IPS-20b (cell line): ENCODE measurements at regions not wholly inside any gene's neighbourhood (a gene's known extent, or its start where the extent isn't known, plus 50 kb on each side); places are given as distances from the start of the nearest gene placed in this dataset.
"Not testable (repeated sequence)": the region's sequence is repeated elsewhere in the genome, so short reads cannot be mapped to it uniquely, and the experiment has no call there.

Experiments used
- H3K27ac ChIP-seq: one replicate; pipeline ENCODE4 v1.5.1; 2013; ENCODE audit warnings: low read length
- H3K27me3 ChIP-seq: 2 replicates; pipeline ENCODE4 v1.6.1; 2013; ENCODE audit warnings: mild to moderate bottlenecking, low read length, inconsistent platforms; ENCODE audit not compliant: insufficient read depth
- H3K36me3 ChIP-seq: 2 replicates; pipeline ENCODE4 v1.6.1; 2013; ENCODE audit warnings: low read depth, mild to moderate bottlenecking, inconsistent platforms, low read length, moderate library complexity; ENCODE audit not compliant: insufficient read depth
- H3K4me1 ChIP-seq: 2 replicates; pipeline ENCODE4 v1.6.1; 2013; ENCODE audit warnings: mild to moderate bottlenecking, control low read depth, inconsistent platforms, low read length, moderate library complexity; ENCODE audit not compliant: insufficient read depth
- H3K4me3 ChIP-seq: 2 replicates; pipeline ENCODE4 v1.5.1; 2013; ENCODE audit warnings: mild to moderate bottlenecking, low read length, inconsistent platforms
- H3K9ac ChIP-seq: 2 replicates; pipeline ENCODE4 v1.6.1; 2013; ENCODE audit warnings: low read depth, mild to moderate bottlenecking, inconsistent platforms, low read length, moderate library complexity
- H3K9me3 ChIP-seq: 2 replicates; pipeline ENCODE4 v1.6.1; 2013; ENCODE audit warnings: mild to moderate bottlenecking, low read depth, low read length, inconsistent platforms; ENCODE audit not compliant: insufficient read depth

DNA sequence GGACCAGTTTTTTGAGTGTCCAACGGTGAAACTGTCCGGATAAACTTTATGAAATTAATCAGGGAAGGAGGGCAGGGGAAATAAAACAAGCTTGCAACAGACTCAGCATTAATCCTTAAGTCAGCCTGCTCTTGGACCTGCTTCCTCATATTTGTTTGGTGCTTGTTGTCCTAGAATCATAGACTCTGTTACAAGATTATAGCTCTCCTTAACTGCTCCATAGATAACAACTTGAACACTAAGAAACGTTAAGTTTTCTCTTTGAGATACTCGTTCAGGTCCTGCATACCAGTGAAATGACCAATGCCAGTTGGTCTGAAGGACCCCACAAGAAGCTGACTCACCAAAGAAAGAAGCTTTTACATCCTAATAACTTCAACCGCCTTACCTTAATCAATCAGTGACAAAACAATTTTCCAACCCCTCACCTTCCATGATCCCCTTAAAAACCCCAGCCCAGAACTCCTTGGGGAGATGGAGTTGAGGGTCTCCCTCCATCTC lies 493.2 kb downstream of the PID1 start:
- no peaks in the 10 kb centered on the region for H3K27me3 ChIP-seq

DNA sequence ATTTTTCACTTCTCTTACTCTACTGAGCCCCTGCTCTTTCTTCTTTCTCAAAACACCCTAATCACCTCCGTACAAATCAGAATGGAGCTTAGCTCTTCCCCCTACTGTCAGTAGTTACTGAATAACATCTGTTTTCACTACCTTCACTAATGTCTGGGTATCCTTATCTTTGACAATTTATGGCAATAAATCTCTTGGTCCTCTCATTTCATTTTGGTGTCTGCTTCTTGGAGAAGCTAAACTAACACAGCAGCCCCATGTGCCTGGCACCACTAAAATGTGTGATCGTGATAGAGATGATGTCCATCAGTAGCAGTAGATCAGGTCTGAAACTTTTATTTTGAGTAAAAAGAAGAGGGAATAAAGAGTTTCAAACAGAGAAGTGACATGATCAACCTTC lies 496.5 kb downstream of the PID1 start:
- Histone ChIP-seq H3K27me3 (no peaks in the 10 kb centered on the region), H3K27ac (no peak overlapping the region), H3K4me3 (no peak overlapping the region), H3K36me3 (no peaks in the 10 kb centered on the region), H3K4me1 (no peaks in the 10 kb centered on the region), H3K9ac (no peak overlapping the region), H3K9me3 (no peaks in the 10 kb centered on the region)

More for the DNA sequence above, 493.2 kb downstream of the PID1 start:
- Histone ChIP-seq H3K27ac (no peak overlapping the region), H3K4me3 (no peak overlapping the region), H3K9ac (no peak overlapping the region), H3K9me3 (no peaks in the 10 kb centered on the region), H3K4me1 (no peaks in the 10 kb centered on the region), H3K36me3 (no peaks in the 10 kb centered on the region)

DNA sequence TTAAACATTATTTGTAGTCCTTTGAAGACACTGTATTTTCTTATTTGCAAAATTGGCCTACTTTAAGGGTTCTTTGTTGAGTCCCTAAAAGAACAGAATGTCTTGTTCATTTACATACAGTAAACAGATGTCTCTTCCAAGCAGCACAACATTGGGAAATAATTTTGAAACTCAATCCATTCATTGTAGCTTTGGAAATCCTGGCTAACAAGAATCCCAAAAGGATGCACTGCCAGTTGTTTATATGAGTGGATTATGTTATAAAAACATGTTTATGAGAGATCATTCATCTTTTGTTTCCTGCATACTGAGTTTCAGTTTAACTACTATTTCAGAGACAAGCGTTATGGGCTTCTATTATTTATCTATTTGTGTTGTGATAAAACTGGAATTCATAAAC lies 499.3 kb downstream of the PID1 start:
- H3K4me3 ChIP-seq = no peak overlapping the region
- no peak overlapping the region for H3K9ac ChIP-seq
- no peak overlapping the region for H3K27ac ChIP-seq
- no peaks in the 10 kb centered on the region for H3K4me1 ChIP-seq
- H3K9me3 ChIP-seq = no peaks in the 10 kb centered on the region
- H3K36me3 ChIP-seq = no peaks in the 10 kb centered on the region
- no peaks in the 10 kb centered on the region for H3K27me3 ChIP-seq

DNA sequence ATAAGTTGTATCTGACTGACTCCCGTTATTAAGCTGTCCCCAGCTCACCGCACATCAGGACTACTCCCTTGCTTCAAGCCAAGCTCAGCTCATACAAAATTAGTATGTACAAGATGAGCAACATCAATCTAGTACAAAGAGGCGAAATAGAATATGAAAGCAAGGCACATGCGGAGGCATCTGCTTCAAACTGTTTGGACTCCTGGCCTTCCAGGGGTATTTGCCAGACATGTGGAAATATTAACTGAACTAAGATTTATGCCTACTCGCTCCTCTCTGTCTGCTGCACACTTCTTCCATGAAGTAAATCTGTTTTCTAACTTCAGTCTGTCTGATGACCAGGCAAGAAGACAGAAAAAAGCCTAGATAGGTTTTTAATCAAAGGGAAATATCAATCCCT lies 499.8 kb downstream of the PID1 start:
- H3K4me3 ChIP-seq = no peak overlapping the region
- H3K27ac ChIP-seq = no peak overlapping the region
- H3K9me3 ChIP-seq = no peaks in the 10 kb centered on the region
- no peaks in the 10 kb centered on the region for H3K27me3 ChIP-seq
- no peak overlapping the region for H3K9ac ChIP-seq
- no peaks in the 10 kb centered on the region for H3K4me1 ChIP-seq
- no peaks in the 10 kb centered on the region for H3K36me3 ChIP-seq

DNA sequence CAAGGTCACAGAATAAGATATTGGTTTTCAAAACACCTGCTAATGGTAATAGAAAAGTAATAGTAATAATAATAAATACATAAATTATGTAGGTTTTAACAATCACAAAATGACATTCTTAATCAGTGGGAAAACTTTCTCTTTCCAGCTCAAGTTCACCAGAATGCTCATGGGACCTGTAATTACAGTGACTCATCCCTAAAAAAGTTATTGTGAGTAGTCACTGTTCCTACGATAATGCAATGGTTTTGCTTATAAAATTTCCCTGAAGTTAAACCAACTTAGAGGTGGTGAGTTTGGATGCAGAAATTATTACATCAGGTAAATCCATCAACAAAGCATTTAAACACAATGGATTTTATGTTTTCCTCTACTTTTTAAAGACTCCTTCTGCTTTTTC lies 502.3 kb downstream of the PID1 start:
- Histone ChIP-seq H3K27ac (no peak overlapping the region), H3K4me3 (no peak overlapping the region)

DNA sequence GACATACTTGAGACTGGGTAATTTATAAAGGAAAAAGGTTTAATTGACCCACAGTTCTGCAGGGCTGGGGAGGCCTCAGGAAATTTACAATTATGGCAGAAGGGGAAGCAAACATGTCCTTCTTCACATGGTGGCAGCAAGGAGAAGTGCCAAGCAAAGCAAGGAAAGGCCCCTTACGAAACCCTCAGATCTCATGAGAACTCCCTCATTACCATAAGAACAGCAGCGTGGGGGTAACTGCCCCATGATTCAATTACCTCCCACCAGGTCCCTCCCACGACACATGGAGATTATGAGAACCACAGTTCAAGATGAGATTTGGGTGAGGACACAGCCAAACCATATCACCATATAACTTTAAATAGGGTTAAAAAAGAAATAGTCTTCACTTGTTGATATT lies 502.9 kb downstream of the PID1 start:
- not testable (repeated sequence) for H3K36me3 ChIP-seq, H3K27ac ChIP-seq, H3K9me3 ChIP-seq, H3K27me3 ChIP-seq, H3K4me1 ChIP-seq, H3K9ac ChIP-seq, H3K4me3 ChIP-seq

More for the DNA sequence above, 502.3 kb downstream of the PID1 start:
- no peaks in the 10 kb centered on the region for H3K27me3 ChIP-seq
- no peak overlapping the region for H3K9ac ChIP-seq
- H3K9me3 ChIP-seq = no peaks in the 10 kb centered on the region
- no peaks in the 10 kb centered on the region for H3K4me1 ChIP-seq
- H3K36me3 ChIP-seq = no peaks in the 10 kb centered on the region

DNA sequence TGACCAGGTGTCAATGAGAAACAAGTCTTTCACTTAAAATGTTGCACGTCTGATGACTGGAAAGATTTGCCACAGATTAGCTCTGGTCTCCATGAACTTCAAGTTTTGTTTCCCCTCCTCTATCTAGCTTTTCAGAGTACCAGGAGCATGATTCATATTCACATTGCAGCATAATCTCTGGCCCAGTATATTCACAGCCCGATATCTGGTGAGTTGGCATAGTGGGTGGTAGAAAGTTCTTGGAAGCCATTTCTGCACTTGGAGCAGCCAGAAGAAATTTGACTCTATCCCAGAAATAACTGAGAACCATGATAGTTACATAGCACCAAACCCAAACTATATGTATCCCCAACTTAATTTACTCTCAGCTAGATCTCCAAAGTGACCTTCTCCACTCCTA lies 503.9 kb downstream of the PID1 start:
- H3K4me3 ChIP-seq = no peak overlapping the region
- H3K36me3 ChIP-seq = no peaks in the 10 kb centered on the region
- H3K9me3 ChIP-seq = no peaks in the 10 kb centered on the region
- H3K9ac ChIP-seq = no peak overlapping the region
- no peaks in the 10 kb centered on the region for H3K4me1 ChIP-seq
- H3K27me3 ChIP-seq = no peaks in the 10 kb centered on the region
- H3K27ac ChIP-seq = no peak overlapping the region

DNA sequence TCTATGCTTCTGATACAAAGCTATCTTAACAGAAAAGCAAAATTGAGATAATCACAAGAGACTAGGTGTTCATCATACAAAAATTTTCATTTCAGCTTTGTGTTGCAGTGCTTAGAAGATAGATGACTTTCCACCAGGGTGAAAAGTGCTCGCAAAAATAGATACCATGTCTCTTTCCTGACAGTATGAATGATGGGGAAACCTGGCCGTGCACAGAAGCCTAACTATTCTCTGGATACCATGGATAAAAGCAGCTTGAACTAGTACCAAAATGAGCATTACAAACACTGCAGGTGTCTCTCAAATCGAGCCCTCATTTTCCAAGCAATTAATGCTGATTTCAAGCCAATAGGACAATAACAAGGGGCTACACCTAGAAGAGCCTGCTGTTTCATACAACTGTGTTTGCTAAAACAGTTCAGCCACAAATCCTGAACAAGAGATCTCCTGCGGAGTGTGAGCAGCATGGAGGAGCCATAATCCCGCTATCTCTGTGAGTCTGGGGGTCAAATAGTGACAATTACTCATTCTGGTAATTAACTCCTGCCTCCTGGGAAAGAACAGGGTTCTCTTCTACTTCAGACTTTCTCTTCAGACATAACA lies 507.6 kb downstream of the PID1 start:
- no peak overlapping the region for H3K9ac ChIP-seq
- H3K4me1 ChIP-seq = no peaks in the 10 kb centered on the region
- no peaks in the 10 kb centered on the region for H3K9me3 ChIP-seq

DNA sequence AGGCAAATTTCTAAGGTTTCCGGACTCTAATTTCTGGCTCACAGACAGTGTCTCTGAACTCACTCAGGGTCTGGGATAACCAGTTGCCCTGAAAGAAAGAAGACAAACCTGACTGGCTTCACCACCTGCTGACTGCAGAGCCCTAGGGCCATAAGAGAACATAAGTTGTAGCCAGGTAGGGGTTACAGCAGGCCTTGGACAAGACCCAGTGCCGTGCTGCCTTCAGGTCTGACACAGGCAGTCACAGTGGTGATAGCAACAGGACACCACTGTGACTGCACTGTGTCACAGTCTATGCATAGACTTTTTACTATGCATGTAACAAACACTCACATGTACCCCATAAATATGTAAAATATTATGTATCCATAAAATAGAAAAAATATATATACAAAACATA lies 508.5 kb downstream of the PID1 start:
- Histone ChIP-seq H3K9ac (no peak overlapping the region), H3K27me3 (no peaks in the 10 kb centered on the region), H3K27ac (no peak overlapping the region), H3K36me3 (no peaks in the 10 kb centered on the region), H3K4me3 (no peak overlapping the region), H3K9me3 (no peaks in the 10 kb centered on the region), H3K4me1 (no peaks in the 10 kb centered on the region)

More for the DNA sequence above, 507.6 kb downstream of the PID1 start:
- no peaks in the 10 kb centered on the region for H3K36me3 ChIP-seq
- no peak overlapping the region for H3K27ac ChIP-seq
- no peaks in the 10 kb centered on the region for H3K27me3 ChIP-seq
- H3K4me3 ChIP-seq = no peak overlapping the region

DNA sequence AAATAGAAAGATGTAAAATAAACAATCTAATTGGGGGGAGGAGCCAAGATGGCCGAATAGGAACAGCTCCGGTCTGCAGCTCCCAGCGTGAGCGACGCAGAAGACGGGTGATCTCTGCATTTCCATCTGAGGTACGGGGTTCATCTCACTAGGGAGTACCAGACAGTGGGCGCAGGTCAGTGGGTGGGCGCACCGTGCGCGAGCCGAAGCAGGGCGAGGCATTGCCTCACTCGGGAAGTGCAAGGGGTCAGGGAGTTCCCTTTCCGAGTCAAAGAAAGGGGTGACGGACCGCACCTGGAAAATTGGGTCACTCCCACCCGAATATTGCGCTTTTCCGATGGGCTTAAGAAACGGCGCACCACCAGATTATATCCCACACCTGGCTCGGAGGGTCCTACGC lies 515.4 kb downstream of the PID1 start:
- H3K9me3 ChIP-seq, H3K9ac ChIP-seq, H3K27ac ChIP-seq, H3K36me3 ChIP-seq, H3K4me1 ChIP-seq, H3K27me3 ChIP-seq, H3K4me3 ChIP-seq: not testable (repeated sequence)

DNA sequence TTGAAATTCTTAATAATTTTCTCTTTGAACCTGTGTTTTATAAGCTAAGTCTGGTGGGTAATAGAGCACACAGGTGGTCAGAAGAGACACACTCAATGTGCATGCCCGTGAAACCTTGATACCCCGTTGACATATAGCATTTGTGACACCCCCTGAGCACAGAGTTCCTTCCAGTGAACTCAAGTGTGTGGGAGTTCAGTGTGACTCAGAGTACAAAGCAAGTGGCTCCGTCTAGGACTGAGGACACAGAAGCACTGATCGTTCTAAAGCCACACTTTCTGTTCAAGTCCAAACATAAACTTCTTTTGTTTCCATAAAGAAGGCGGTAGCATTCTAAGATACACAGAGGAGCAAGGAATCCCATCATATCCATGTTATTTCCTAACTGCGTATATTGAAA lies 523.6 kb downstream of the PID1 start:
- Histone ChIP-seq H3K4me1 (no peaks in the 10 kb centered on the region), H3K4me3 (no peak overlapping the region), H3K27me3 (no peaks in the 10 kb centered on the region), H3K9me3 (no peaks in the 10 kb centered on the region), H3K36me3 (no peaks in the 10 kb centered on the region), H3K27ac (no peak overlapping the region), H3K9ac (no peak overlapping the region)

DNA sequence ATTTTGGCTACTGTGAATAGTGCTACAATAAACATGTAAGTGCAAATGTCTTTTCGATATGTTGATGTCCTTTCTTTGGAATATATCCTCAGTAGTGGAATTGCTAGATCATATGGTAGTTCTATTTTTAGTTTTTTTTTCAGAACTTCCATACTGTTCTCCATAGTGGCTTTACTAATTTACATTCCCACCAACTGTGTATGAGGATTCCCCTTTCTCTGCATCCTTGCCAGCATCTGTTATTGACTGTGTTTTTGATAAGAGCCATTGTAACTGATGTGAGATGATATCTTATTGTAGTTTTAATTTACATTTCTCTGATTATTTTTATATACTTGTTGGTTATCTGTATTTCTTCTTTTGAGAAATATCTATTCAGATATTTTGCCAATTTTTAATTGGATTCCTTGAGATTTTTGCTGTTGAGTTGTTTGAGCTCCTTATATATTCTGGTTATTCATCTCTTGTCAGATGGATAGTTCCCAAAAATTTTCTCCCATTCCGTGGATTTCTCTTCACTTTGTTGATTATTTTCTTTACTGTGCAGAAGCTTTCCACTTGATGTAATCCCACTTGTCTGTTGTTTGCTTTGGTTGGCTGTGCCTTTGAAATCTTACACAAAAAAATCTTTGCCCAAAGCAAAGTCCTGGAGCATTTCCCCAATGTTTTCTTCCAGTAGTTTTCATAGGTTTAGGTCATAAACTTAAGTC lies 532.3 kb downstream of the PID1 start:
- Histone ChIP-seq H3K9ac (no peak overlapping the region), H3K9me3 (no peaks in the 10 kb centered on the region), H3K27me3 (no peaks in the 10 kb centered on the region), H3K27ac (no peak overlapping the region), H3K36me3 (no peaks in the 10 kb centered on the region), H3K4me3 (no peak overlapping the region), H3K4me1 (no peaks in the 10 kb centered on the region)
